T47D (cell line): ENCODE measurements at regions not wholly inside any gene's neighbourhood (a gene's known extent, or its start where the extent isn't known, plus 50 kb on each side); places are given as distances from the start of the nearest gene placed in this dataset.

ENCODE experiments used
- DNase-seq, 2 experiments: peaks; one replicate each; pipeline versions ENCODE4 v3.0.0 to v3.0.0-alpha.2; 2011 to 2012; ENCODE audit warnings: low read depth in 1 of 2, low spot score in 1 of 2
- JUND ChIP-seq: IDR thresholded peaks from 2 replicates; pipeline ENCODE4 v1.6.1; 2012; ENCODE audit warnings: low read depth
- in situ Hi-C: cut with HindIII; loops from 2 replicates; pipeline ENCODE4 v1.10.0; 2016; ENCODE audit warnings: low sequenced_read_pairs, low pct_unique_long_range_greater_than_20kb

DNA sequence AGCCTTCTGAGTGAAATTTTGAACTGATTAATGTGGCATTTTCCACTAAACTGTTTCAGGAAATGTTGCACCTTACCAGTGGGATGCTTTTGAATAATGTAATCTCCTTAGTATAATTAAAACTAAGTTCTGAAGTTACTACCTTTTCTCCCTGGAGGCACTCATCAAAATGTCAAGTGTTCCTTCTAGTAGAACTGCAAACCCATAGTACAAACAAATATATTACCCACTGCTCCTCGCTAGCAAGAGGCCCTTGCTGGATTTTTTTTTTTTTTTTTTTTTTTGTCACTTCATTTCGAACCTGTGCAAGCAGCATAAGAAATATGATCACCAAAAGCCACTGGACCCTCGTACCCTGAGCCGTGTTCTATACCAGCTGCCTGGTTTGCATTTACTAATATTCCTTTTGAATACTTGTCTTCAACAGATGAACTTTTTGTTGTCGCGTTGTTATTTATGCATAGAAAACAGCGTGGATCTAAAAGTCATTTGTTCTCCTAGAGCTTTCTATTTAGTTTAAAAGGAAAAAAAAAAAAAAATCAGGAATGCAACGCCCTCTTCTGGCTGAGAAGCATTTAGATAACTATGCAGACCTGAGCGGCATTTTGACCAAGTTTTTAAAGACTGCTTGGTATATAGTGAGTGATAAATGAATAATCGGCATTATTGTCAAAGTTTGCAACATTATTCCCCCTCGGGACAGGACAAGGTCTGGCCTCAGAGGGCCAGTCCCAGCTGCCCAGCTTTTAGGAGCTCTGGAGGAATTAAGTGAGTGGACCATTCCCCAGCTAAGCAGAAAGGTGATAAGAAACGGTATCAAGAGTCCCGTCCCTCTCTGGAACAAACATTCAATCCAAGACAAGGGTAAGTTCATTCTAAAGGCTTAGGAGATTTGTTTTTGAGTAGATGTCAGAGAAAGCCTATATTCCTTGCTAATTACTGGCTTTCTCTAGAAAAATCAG lies 162.5 kb upstream of the KIF2A start:
- peak in 1 of 2 experiments; percentile 50 for DNase-seq
- no peak for TF ChIP-seq JUND
- in situ Hi-C loops: no loop called here

GRCh38 chr5:62144401-62145022 lies 161.5 kb upstream of the KIF2A start:
- peak in 1 of 2 experiments; percentile 23 for DNase-seq
- no peak for TF ChIP-seq JUND
- in situ Hi-C loops: no loop called here

GRCh38 chr5:62149879-62150278 lies 156.1 kb upstream of the KIF2A start:
- in situ Hi-C loops: no loop called here
- DNase-seq: no peak
- no peak for TF ChIP-seq JUND

GRCh38 chr5:62152394-62153087 lies 153.5 kb upstream of the KIF2A start:
- TF ChIP-seq JUND: no peak
- in situ Hi-C loops: no loop called here
- DNase-seq: no peak

- TF ChIP-seq JUND: no peak
- in situ Hi-C loops: no loop called here
- DNase-seq: no peak
Observed at GRCh38 chr5:62154758-62155157, 151.2 kb upstream of the KIF2A start.

DNA sequence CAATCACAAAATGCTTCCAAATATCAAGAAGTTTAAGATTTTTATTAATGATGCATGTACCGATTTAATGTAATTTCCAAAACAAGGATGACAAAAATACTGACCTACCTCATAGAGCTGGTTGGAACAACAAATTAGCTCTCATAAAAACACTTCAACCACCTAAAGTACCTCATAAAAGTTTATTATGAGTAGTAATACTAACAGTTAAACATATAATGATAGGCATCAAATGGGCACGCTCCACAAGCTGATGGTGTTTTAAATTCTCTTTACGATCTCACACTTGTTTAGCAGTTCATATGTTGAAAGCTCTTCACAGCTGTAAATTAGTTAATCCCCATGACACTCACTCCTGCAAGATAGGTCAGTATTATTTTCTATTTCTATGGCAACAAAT lies 150.0 kb upstream of the KIF2A start:
- in situ Hi-C loops: no loop called here
- no peak for TF ChIP-seq JUND

GRCh38 chr5:62167561-62168057 lies 138.4 kb upstream of the KIF2A start:
- DNase-seq: no peak
- TF ChIP-seq JUND: no peak
- in situ Hi-C loops: no loop called here

More for the DNA sequence above, 150.0 kb upstream of the KIF2A start:
- DNase-seq: no peak

GRCh38 chr5:62168506-62169281 lies 137.3 kb upstream of the KIF2A start:
- TF ChIP-seq JUND: no peak
- DNase-seq: no peak
- in situ Hi-C loops: no loop called here

DNA sequence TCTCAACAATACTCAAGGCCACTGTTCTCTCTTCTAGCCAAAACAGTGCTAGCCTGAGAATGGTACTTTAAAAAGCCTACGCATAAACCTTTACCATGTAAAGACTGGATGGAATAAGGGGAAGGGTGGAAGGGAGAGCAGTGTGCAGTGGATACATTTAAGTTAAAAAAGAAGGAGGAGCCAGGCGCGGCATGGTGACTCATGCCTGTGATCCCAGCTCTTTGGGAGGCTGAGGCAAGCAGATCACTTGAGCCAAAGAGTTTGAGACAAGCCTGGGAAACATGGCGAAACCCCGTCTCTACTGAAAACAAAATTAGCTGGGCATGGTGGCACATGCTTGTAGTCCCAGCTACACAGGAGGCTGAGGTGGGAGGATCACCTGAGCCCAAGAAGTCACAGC lies 127.7 kb upstream of the KIF2A start:
- TF ChIP-seq JUND: no peak
- in situ Hi-C loops: no loop called here
- DNase-seq: no peak

DNA sequence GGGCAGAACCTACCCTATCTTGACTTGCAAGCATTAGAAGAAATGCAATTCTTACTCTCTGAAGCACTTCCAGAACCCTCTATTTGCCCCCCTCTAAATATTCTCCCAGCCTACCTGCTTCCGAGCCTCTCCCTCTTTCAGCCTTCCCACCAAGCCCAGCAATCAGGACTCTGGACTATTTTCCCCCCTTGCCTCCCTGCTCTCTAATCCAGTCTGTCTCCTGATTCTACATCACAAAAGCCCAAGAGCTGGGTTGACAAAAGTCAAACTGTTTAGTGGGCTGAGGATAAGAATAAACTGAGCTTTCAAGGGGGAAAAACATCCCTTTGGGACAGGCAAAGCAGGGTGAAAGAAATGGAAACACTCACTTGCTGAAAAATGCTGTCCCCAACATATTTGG lies 123.2 kb upstream of the KIF2A start:
- no peak for TF ChIP-seq JUND
- in situ Hi-C loops: no loop called here
- DNase-seq: no peak

DNA sequence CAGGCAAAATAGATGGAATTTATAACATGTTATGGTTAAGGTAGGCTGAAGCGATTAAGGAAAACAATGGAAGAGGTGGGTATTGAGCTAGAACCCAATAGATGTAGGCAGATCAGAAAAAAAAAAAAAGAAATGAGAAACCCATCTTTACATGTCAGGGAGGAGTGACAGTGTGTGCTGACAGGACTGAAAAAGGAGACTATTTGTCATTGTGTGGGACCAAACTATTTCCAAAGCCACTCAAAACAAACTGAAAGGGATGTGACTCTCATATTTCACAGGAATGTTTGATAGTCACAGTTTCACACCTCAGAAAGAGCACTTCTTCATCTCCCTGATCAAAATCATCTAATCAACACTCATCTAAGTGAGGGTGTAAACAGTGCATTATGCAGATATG lies 122.3 kb upstream of the KIF2A start:
- TF ChIP-seq JUND: no peak
- in situ Hi-C loops: no loop called here
- DNase-seq: no peak

DNA sequence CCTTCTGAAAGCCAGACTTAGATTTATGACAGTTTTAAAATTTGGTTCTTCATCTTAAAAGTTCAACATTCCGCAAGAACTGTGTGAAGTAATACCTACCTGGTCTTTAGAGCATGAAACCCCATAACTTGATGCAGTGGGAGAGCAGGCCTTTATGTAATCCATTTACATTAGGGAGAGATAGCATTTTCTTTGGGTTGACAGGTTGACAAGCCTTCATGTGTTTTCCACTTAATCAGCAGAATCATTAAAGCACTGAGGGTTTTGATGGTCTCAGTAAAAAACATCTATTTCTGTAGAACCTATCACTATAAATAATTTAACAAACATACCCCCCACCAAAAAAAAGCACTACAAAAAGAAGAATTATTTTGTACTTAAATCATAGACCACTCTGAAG lies 121.6 kb upstream of the KIF2A start:
- TF ChIP-seq JUND: no peak
- DNase-seq: no peak
- in situ Hi-C loops: no loop called here
